RWPE1 (cell line): ENCODE measurements at regions not wholly inside any gene's neighbourhood (a gene's known extent, or its start where the extent isn't known, plus 50 kb on each side); places are given as distances from the start of the nearest gene placed in this dataset.

Experiments
- CTCF ChIA-PET: fragments of 350-600 bp; sonication (Branson Sonifier 250); formaldehyde crosslinking; extraction: SDS; loops from one replicate; lab custom pipeline; 2021; lab: Yijun Ruan, JAX
- POLR2A ChIA-PET: fragments of 400-600 bp; formaldehyde crosslinking; extraction: SDS; loops from one replicate; lab custom pipeline; 2020; ENCODE audit warnings: antibody characterized with exemption; ENCODE audit not compliant: low non-redundant PET; lab: Yijun Ruan, JAX
- DNase-seq: peaks from one replicate; pipeline ENCODE4 v3.0.0; 2012; ENCODE audit warnings: low spot score
- H3K27ac ChIP-seq: fragments of 450-650 bp; 2 replicates; pipeline ENCODE4 v1.5.1; 2017
- CTCF ChIP-seq: fragments of 450-650 bp; conservative IDR thresholded peaks from 2 replicates; pipeline ENCODE4 v1.5.1; 2017; ENCODE audit warnings: low read depth, mild to moderate bottlenecking

- no peak overlapping the region for H3K27ac ChIP-seq
- CTCF ChIA-PET: no interaction called here
- no peak for TF ChIP-seq CTCF
- POLR2A ChIA-PET: no interaction called here
- DNase-seq: no peak
Observed at GRCh38 chr9:81758123-81758797, 68.9 kb upstream of the TLE1 start.

GRCh38 chr9:81759680-81760215 lies 70.4 kb upstream of the TLE1 start:
- TF ChIP-seq CTCF: no peak
- DNase-seq: peak; percentile 59

GRCh38 chr9:81767921-81768320 lies 78.6 kb upstream of the TLE1 start:
- TF ChIP-seq CTCF: no peak
- CTCF ChIA-PET: no interaction called here
- DNase-seq: no peak
- POLR2A ChIA-PET: no interaction called here
- no peak overlapping the region for H3K27ac ChIP-seq

More at GRCh38 chr9:81759680-81760215, 70.4 kb upstream of the TLE1 start:
- H3K27ac ChIP-seq: no peak overlapping the region
- ChIA-PET POLR2A (no interaction called here), CTCF (no interaction called here)

- no peak for DNase-seq
- no peak overlapping the region for H3K27ac ChIP-seq
- TF ChIP-seq CTCF: no peak
- ChIA-PET POLR2A (no interaction called here), CTCF (interaction anchor here (0.7 kb wide), 1 partner anchor 1923 kb away, joined by 4 read pairs; no protein-coding TSS in a partner anchor)
Observed at GRCh38 chr9:81771571-81771970, 82.2 kb upstream of the TLE1 start.

- ChIA-PET POLR2A (no interaction called here), CTCF (interaction anchor here (0.7 kb wide), 1 partner anchor 1922 kb away, joined by 4 read pairs; no protein-coding TSS in a partner anchor)
- no peak for TF ChIP-seq CTCF
- no peak overlapping the region for H3K27ac ChIP-seq
- DNase-seq: no peak
Observed at GRCh38 chr9:81772144-81772543, 82.8 kb upstream of the TLE1 start.

GRCh38 chr9:81776390-81776789 lies 87.0 kb upstream of the TLE1 start:
- TF ChIP-seq CTCF: no peak
- no peak for DNase-seq
- CTCF ChIA-PET: no interaction called here
- H3K27ac ChIP-seq: no peak overlapping the region
- POLR2A ChIA-PET: no interaction called here
